H1 (cell line): ENCODE measurements at regions not wholly inside any gene's neighbourhood (a gene's known extent, or its start where the extent isn't known, plus 50 kb on each side); places are given as distances from the start of the nearest gene placed in this dataset.

ENCODE experiments used
- CTCF ChIA-PET: fragments of 300-600 bp; sonication (Branson Sonifier 250); formaldehyde crosslinking; loops from one replicate; lab custom pipeline; 2021; ENCODE audit not compliant: partially characterized antibody; lab: Charles Lee
- POLR2A ChIA-PET: fragments of 300-600 bp; sonication (Branson Sonifier 250); formaldehyde crosslinking; loops from one replicate; lab custom pipeline; 2021; ENCODE audit warnings: inconsistent platforms; ENCODE audit not compliant: partially characterized antibody; lab: Charles Lee
- DNase-seq, 2 experiments: peaks; one replicate each; pipeline versions ENCODE4 v3.0.0 to v3.0.0-alpha.2; 2010 to 2022; ENCODE audit warnings: low spot score in 2 of 2, low read depth in 1 of 2, mixed read lengths in 1 of 2
- FAIRE-seq: peaks from 2 replicates; lab custom pipeline; 2011; peaks lifted over from hg19 to GRCh38; lab: Jason Lieb, UNC
- H2AFZ ChIP-seq: 2 replicates; pipeline ENCODE4 v1.8.1; 2012; ENCODE audit warnings: low read length, inconsistent platforms
- H2AK5ac ChIP-seq: 2 replicates; pipeline ENCODE4 v1.6.1; 2013; ENCODE audit warnings: low read depth, low read length
- H2BK120ac ChIP-seq: replicated peaks from 2 replicates; pipeline ENCODE3; 2013; ENCODE audit warnings: low read depth, low read length, inconsistent platforms
- H2BK12ac ChIP-seq: 2 replicates; pipeline ENCODE4 v1.6.1; 2013; ENCODE audit warnings: low read depth, low read length
- H2BK15ac ChIP-seq: 2 replicates; pipeline ENCODE4 v1.6.1; 2013; ENCODE audit warnings: low read length
- H2BK20ac ChIP-seq: 2 replicates; pipeline ENCODE4 v1.6.1; 2013; ENCODE audit warnings: low read length
- H2BK5ac ChIP-seq: 2 replicates; pipeline ENCODE4 v1.6.1; 2013; ENCODE audit warnings: low read depth, low read length
- H3K14ac ChIP-seq: 2 replicates; pipeline ENCODE4 v1.6.1; 2013; ENCODE audit warnings: inconsistent platforms; ENCODE audit not compliant: insufficient read length
- H3K18ac ChIP-seq: 2 replicates; pipeline ENCODE4 v1.6.1; 2013; ENCODE audit warnings: low read length; ENCODE audit errors: extremely low read depth
- H3K23ac ChIP-seq: 2 replicates; pipeline ENCODE4 v1.6.1; 2013; ENCODE audit warnings: inconsistent platforms; ENCODE audit not compliant: insufficient read length
- H3K23me2 ChIP-seq: 2 replicates; pipeline ENCODE4 v1.6.1; 2013; ENCODE audit warnings: low read depth, low read length
- H3K27ac ChIP-seq: 2 replicates; pipeline ENCODE4 v1.6.1; 2011; ENCODE audit warnings: low read depth, low read length, inconsistent platforms
- H3K27me3 ChIP-seq, 4 experiments: replicated peaks in 1 of 4; 1 replicate in 1 of 4; 2 replicates in 3 of 4; pipeline versions ENCODE4 v1.6.1 to v1.8.1; 2011 to 2013; ENCODE audit warnings: low read length in 3 of 4, mild to moderate bottlenecking in 3 of 4, inconsistent platforms in 2 of 4, mixed read lengths in 2 of 4, moderate library complexity in 1 of 4; ENCODE audit not compliant: control insufficient read depth in 3 of 4, insufficient read depth in 3 of 4; ENCODE audit errors: extremely low read depth in 1 of 4
- H3K36me3 ChIP-seq, 4 experiments: 2 replicates each; pipeline versions ENCODE4 v1.6.1 to v1.8.1; 2011 to 2013; ENCODE audit warnings: mild to moderate bottlenecking in 4 of 4, low read length in 3 of 4, moderate library complexity in 2 of 4, control low read depth in 1 of 4, inconsistent platforms in 1 of 4; ENCODE audit not compliant: insufficient read depth in 4 of 4, control insufficient read depth in 2 of 4
- H3K4ac ChIP-seq: replicated peaks from 2 replicates; pipeline ENCODE3; 2013; ENCODE audit warnings: low read length, low read depth, mixed read lengths, inconsistent platforms; ENCODE audit not compliant: insufficient read length
- H3K4me1 ChIP-seq, 4 experiments: replicated peaks in 1 of 4; 1 replicate in 1 of 4; 2 replicates in 3 of 4; pipeline versions ENCODE4 v1.6.1 to v1.8.1; 2011 to 2013; ENCODE audit warnings: low read length in 3 of 4, inconsistent platforms in 2 of 4, mixed read lengths in 1 of 4; ENCODE audit not compliant: insufficient read depth in 4 of 4, control insufficient read depth in 3 of 4
- H3K4me2 ChIP-seq, 2 experiments: 2 replicates each; pipeline versions ENCODE4 v1.6.1 to v1.8.1; 2011 to 2013; ENCODE audit warnings: low read depth in 2 of 2, low read length in 2 of 2, control low read depth in 1 of 2, inconsistent platforms in 1 of 2, mild to moderate bottlenecking in 1 of 2; ENCODE audit not compliant: insufficient read depth in 1 of 2
- H3K4me3 ChIP-seq, 4 experiments: fragments of 200-600, 300-600 bp in 1 of 4; sonication (generic), shearing (Covaris generic), sonication (Bioruptor Twin) in 1 of 4; 2 replicates each; pipeline versions ENCODE4 v1.5.1 to v1.8.1; 2011 to 2016; ENCODE audit warnings: low read length in 4 of 4, low read depth in 3 of 4, control low read depth in 2 of 4, inconsistent platforms in 2 of 4, mild to moderate bottlenecking in 2 of 4, mixed read lengths in 1 of 4, moderate library complexity in 1 of 4; ENCODE audit not compliant: insufficient read depth in 2 of 4; ENCODE audit errors: extremely low read depth in 1 of 4
- H3K56ac ChIP-seq: replicated peaks from 2 replicates; pipeline ENCODE3; 2013; ENCODE audit warnings: low read depth, mild to moderate bottlenecking, mixed read lengths, low read length, inconsistent platforms; ENCODE audit not compliant: insufficient read length
- H3K79me1 ChIP-seq: 2 replicates; pipeline ENCODE4 v1.6.1; 2013; ENCODE audit warnings: low read depth, low read length, control low read depth
- H3K79me2 ChIP-seq, 2 experiments: 2 replicates each; pipeline versions ENCODE4 v1.6.1 to v1.8.1; 2012 to 2013; ENCODE audit warnings: low read length in 2 of 2, mild to moderate bottlenecking in 2 of 2, inconsistent platforms in 1 of 2; ENCODE audit not compliant: insufficient read depth in 2 of 2, control insufficient read depth in 1 of 2
- H3K9ac ChIP-seq, 4 experiments: replicated peaks in 1 of 4; 1 replicate in 1 of 4; 2 replicates in 3 of 4; pipeline versions ENCODE4 v1.6.1 to v1.8.1; 2011 to 2013; ENCODE audit warnings: low read depth in 3 of 4, low read length in 3 of 4, control low read depth in 2 of 4, mild to moderate bottlenecking in 2 of 4, moderate library complexity in 2 of 4, inconsistent platforms in 1 of 4; ENCODE audit errors: extremely low read depth in 1 of 4
- H3K9me3 ChIP-seq, 2 experiments: 2 replicates each; pipeline versions ENCODE4 v1.6.1 to v1.8.1; 2012 to 2013; ENCODE audit warnings: mild to moderate bottlenecking in 2 of 2, moderate library complexity in 2 of 2, control low read depth in 1 of 2, inconsistent platforms in 1 of 2, low read depth in 1 of 2, low read length in 1 of 2, mixed read lengths in 1 of 2; ENCODE audit not compliant: insufficient read depth in 2 of 2
- H4K20me1 ChIP-seq, 2 experiments: replicated peaks in 1 of 2; 2 replicates each; pipeline versions ENCODE3 to v1.8.1; 2011 to 2013; ENCODE audit warnings: inconsistent platforms in 2 of 2, low read length in 2 of 2, mild to moderate bottlenecking in 1 of 2; ENCODE audit not compliant: insufficient read depth in 2 of 2, control insufficient read depth in 1 of 2
- H4K5ac ChIP-seq: 2 replicates; pipeline ENCODE4 v1.6.1; 2013; ENCODE audit warnings: low read length, low read depth, mixed read lengths, inconsistent platforms; ENCODE audit not compliant: insufficient read length
- H4K8ac ChIP-seq: 2 replicates; pipeline ENCODE4 v1.8.0; 2013; ENCODE audit warnings: mild to moderate bottlenecking, moderate library complexity, low read length, inconsistent platforms; ENCODE audit not compliant: insufficient read depth; ENCODE audit errors: extremely low read depth
- H4K91ac ChIP-seq: replicated peaks from 2 replicates; pipeline ENCODE3; 2013; ENCODE audit warnings: low read length, mixed read lengths, inconsistent platforms; ENCODE audit not compliant: insufficient read length
- BACH1 ChIP-seq: IDR thresholded peaks from 2 replicates; pipeline ENCODE4 v1.6.1; 2012; ENCODE audit warnings: low read length, improper control_type of control experiment
- CREB1 ChIP-seq: IDR thresholded peaks from 2 replicates; pipeline ENCODE4 v1.6.1; 2012; ENCODE audit warnings: inconsistent platforms
- POU5F1 ChIP-seq: IDR thresholded peaks from 2 replicates; pipeline ENCODE4 v1.6.1; 2011; ENCODE audit warnings: low read depth, mild to moderate bottlenecking, low read length, moderate library complexity
- SIN3A ChIP-seq, 2 experiments: IDR thresholded peaks in 1 of 2; conservative IDR thresholded peaks in 1 of 2; 2 replicates each; pipeline ENCODE4 v1.6.1; 2011 to 2012; ENCODE audit warnings: low read length in 2 of 2, improper control_type of control experiment in 1 of 2, low read depth in 1 of 2, mild to moderate bottlenecking in 1 of 2
- SP2 ChIP-seq: IDR thresholded peaks from 2 replicates; pipeline ENCODE4 v1.6.1; 2012; ENCODE audit warnings: mild to moderate bottlenecking, low read length, inconsistent platforms
- TAF7 ChIP-seq: optimal IDR thresholded peaks from 2 replicates; pipeline ENCODE3; 2011; ENCODE audit warnings: low read depth, mild to moderate bottlenecking, inconsistent platforms, low read length, moderate library complexity, borderline replicate concordance
- WGBS, 2 experiments: shearing (Covaris generic) in 1 of 2; methylation state at CpG; one replicate each; pipeline versions ENCODE4 v1.1.6 to v1.1.7; 2013 to 2015; ENCODE audit warnings: low lambda C conversion rate in 2 of 2, mixed read lengths in 2 of 2, inconsistent platforms in 1 of 2, low coverage in 1 of 2, missing lambda C conversion rate in 1 of 2; ENCODE audit not compliant: insufficient replicate concordance in 2 of 2, insufficient coverage in 1 of 2, insufficient read length in 1 of 2; ENCODE audit errors: extremely low coverage in 1 of 2, missing lambda C conversion rate in 1 of 2; 5-methylcytosine and 5-hydroxymethylcytosine counted together

DNA sequence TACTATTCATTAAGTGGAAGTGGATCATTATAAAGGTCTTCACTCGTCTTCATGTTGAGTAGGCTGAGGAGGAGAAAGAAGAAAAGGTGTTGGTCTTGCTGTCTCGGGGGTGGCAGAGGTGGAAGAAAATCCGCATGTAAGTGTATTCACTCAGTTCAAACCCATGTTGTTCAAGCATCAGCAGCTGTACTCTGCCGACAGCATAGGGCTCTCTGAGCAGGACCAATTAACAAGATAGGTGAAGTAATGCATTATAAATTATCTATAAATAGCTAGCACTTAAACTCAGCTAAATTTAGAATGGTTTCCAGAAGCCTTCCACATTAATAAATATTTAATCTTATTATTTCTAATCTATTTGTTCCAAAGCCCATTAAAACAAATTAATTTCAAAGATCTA lies 116.8 kb downstream of the RGS2 start:
- no peaks in the 10 kb centered on the region for H3K4me1 ChIP-seq
- no peaks in the 10 kb centered on the region for H3K27me3 ChIP-seq
- H3K79me2 ChIP-seq, result no peaks in the 10 kb centered on the region
- H3K9me3 ChIP-seq, result no peaks in the 10 kb centered on the region
- H3K27ac ChIP-seq, result no peak overlapping the region
- FAIRE-seq (no peak), DNase-seq (no peak)
- ChIA-PET CTCF (interaction anchor here (0.8 to 1.5 kb wide), 2 partner anchors 24 to 113 kb away, joined by 3 read pairs; no protein-coding TSS in a partner anchor), POLR2A (interaction anchor here (0.6 kb wide), 1 partner anchor 103 kb away, joined by 3 read pairs; no protein-coding TSS in a partner anchor)
- H4K20me1 ChIP-seq, result no peaks in the 10 kb centered on the region
- H3K9ac ChIP-seq, result no peak overlapping the region
- H2BK15ac ChIP-seq, result no peak overlapping the region
- H3K23ac ChIP-seq, result no peak overlapping the region
- no peak overlapping the region for H2BK120ac ChIP-seq
- H3K4me2 ChIP-seq, result no peak overlapping the region
- no peak overlapping the region for H4K91ac ChIP-seq
- no peak overlapping the region for H4K5ac ChIP-seq
- 87% methylated on average over 4 of the region's 4 CpGs; no CpG with 5 or more reads in 1 of the 2 experiments for WGBS, 2 experiments
- H3K56ac ChIP-seq, result no peak overlapping the region
- no peak overlapping the region for H2BK20ac ChIP-seq
- no peaks in the 10 kb centered on the region for H3K36me3 ChIP-seq
- no peak overlapping the region for H2AFZ ChIP-seq
- H2BK5ac ChIP-seq, result no peak overlapping the region
- H3K4me3 ChIP-seq, result no peak overlapping the region
- H2BK12ac ChIP-seq, result no peak overlapping the region
- TF ChIP-seq POU5F1 (no peak), BACH1 (no peak), TAF7 (no peak), CREB1 (no peak), SIN3A (conservative IDR thresholded peaks at IDR 0.05 in 1 of 2, IDR thresholded peaks at IDR 0.05 in 1 of 2; ENCODE audit: low read depth in 1 of 2, low read length in 2 of 2) (no peak), SP2 (no peak)
- no peak overlapping the region for H4K8ac ChIP-seq
- H3K14ac ChIP-seq, result no peak overlapping the region
- no peaks in the 10 kb centered on the region for H3K23me2 ChIP-seq
- H2AK5ac ChIP-seq, result no peak overlapping the region
- H3K4ac ChIP-seq, result no peak overlapping the region
- no peak overlapping the region for H3K18ac ChIP-seq
- H3K79me1 ChIP-seq, result no peaks in the 10 kb centered on the region
